HG03139 (cell line): ENCODE measurements at regions not wholly inside any gene's neighbourhood (a gene's known extent, or its start where the extent isn't known, plus 50 kb on each side); places are given as distances from the start of the nearest gene placed in this dataset.
"Not testable (repeated sequence)": the region's sequence is repeated elsewhere in the genome, so short reads cannot be mapped to it uniquely, and the experiment has no call there.

Source experiments
- ATAC-seq: cut with Tn5 transposase; IDR thresholded peaks from one replicate; pipeline ENCODE4 v1.9.1; 2021; ENCODE audit not compliant: unreplicated experiment

DNA sequence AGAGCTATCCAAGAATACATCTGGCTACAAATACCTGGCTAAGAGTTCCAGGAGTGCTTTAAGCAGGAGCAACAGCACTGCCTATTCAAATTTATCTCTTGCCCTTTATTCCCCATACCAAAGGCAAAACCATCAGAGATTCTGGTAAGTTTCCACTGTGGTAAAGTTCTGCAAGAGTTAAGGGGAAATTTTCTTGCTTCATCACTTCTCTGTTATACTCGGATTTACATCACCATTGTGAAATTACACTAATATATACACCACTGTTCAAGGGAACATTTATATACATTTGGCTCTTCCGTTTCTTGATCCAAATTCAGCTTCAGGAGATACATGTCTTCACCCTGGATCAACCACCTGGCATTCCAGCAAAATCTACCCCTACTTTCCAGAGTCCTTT is 70.8 kb upstream of the PTPN13 start:
- ATAC-seq: no peak

- ATAC-seq: not testable (repeated sequence)
Observed at GRCh38 chr4:86527713-86528112, 66.4 kb upstream of the PTPN13 start.

DNA sequence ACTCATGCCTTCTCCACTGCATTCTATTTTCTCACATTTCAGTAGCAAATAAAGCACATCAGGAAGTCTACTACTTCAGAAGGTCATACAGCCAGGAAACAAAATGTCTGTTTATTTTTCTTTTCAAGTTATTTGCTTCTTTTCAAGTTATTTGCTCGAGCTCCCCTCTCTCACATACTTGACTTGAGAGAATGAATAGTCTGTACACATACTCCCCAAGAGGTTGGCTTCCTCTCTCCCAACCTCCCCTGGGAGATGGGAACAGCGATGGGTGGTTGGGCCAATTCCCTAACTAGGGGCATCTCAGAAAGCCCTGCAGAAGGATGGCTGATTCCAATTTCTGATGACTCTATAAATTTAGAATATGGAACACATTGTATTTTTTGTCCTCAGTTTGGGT is 64.7 kb upstream of the PTPN13 start:
- no peak for ATAC-seq

DNA sequence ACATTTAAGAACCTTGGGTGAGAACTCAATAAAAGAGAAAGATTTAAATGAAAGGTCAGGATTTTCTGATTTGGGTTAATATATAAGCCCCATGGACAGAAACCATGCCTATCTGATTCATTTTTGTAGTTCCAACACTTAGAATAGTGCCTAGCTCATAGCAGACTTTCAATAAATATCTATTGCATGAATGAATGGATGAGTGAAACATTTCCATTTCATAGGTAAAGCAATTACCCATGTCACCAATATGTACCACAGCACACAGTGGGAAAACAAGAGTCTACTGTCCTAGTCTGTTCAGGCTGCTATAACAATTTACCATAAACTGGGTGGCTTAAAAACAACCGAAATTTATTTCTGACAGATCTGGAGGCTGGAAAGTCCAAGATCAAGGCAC is 63.9 kb upstream of the PTPN13 start:
- no peak for ATAC-seq

DNA sequence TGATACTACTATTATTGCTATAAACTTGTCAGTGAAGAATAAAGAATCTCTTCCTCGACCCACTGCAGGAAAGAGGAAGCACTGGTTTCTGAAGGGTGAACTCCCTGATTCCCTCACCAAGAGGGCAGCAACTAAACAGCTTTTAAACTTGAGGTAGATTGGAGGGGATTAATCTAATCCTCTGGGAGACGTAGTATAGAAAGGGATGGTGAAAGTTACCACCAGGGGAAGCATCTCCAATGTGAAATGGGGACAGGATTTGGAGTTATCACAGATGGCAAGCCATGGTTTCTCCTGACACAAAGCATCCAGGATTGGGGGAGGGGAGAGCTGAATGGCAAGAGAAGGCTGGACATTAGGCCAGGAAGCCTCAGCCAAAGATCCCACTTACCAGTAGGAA is 62.7 kb upstream of the PTPN13 start:
- no peak for ATAC-seq

DNA sequence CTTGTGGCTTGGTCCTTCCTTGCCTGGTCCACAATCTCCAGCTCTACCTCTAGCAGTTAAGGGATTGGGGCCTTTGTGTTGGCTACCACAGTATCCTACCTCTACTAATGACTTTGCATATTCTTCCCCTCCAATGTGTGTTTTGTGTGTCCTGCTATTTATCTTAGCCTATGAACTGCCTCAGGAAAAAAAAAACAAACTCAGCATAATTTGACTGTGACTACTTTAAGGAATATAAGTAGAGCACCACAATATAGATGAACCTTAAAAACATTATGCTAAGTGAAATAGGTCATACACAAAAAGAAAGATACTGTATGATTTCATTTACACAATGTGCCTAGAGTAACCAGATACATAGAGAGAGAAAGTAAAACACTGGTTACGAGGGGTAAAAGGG is 61.3 kb upstream of the PTPN13 start:
- ATAC-seq: no peak

- ATAC-seq: no peak
Observed at GRCh38 chr4:86536151-86536550, 58.0 kb upstream of the PTPN13 start.

DNA sequence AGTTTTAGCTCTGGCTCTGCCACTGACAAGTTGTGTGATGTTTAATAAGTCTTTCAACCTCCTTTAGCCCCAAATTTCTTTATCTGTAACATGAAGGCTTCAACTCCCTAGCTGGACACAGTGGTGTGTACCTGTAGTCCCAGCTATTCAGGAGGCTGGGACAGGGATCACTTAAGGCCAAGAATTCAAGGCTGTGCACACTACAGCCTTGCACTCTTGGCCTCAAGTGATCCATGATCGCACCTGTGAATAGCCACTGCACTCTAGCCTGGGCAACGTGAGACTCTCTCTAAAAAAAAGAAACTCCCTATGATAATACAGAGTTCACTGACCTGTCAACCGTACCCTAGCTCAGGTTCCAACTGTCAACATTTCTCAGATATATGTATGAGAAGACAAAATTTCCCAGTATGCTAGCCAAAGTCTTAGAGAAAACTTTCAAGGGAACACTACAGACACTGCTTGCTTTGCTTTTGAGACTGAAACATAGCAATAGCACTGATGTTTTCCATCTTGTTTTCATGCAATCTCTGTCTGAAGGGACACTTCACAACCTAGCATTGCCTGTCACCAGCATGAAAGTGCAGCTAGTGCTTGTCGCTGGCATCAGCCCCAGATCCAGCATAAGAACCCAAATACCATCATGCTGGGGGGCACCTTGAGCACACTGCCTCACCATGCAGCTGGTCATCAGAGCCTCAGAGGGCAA is 51.6 kb upstream of the PTPN13 start:
- no peak for ATAC-seq

DNA sequence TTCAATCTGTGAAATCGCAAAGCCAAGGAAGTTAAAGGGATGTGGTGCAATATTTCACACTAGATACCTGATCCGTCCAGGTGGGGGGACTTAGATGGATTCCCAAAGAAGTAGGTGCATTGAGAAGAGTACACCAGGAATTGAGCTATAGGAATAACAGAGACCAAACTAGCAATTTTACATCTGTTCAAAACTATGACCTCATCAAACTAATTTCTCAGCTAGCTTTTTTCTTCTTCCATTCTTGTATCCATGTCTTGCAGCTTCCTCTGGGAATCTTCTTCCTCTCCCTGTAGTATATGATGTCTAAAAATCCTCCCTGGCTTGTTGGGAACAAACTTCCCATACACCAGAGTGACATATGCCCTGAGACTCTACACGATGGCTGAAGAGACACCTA is 51.0 kb upstream of the PTPN13 start:
- no peak for ATAC-seq

DNA sequence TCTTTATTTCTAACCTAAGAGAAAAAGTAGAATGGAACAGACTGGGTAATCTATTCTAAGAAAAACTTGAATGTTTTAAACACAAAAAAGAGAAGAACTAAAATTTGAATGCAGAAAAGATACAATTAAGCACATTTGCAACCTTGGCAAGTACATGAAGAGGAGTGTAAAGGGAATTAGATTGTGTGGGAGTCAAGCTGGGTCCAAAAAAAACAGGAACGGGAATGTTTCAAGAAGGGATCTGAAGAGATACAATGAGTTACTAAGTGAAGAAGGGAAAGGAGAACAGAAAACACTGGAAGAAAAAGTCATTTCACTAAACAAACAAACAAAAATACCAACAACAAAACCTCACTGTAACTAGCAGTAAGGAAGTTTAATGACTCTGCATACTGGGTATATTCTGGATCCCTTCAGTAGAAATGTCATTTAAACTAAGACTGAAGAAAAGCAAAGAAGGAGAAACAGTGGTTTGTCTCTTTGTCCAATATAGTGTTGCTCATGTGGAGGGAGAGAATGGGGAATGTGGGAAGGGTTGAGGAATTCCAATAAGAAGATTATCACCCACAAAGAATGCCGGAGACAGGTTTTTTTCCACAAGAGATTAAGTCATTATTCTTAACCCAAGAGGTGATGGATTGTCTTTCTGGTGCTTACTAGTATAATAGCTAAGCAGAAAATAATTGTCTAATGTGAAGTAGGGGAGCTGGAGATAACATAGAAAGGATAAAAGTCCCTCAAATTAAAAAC is 50.4 kb upstream of the PTPN13 start:
- ATAC-seq: no peak

DNA sequence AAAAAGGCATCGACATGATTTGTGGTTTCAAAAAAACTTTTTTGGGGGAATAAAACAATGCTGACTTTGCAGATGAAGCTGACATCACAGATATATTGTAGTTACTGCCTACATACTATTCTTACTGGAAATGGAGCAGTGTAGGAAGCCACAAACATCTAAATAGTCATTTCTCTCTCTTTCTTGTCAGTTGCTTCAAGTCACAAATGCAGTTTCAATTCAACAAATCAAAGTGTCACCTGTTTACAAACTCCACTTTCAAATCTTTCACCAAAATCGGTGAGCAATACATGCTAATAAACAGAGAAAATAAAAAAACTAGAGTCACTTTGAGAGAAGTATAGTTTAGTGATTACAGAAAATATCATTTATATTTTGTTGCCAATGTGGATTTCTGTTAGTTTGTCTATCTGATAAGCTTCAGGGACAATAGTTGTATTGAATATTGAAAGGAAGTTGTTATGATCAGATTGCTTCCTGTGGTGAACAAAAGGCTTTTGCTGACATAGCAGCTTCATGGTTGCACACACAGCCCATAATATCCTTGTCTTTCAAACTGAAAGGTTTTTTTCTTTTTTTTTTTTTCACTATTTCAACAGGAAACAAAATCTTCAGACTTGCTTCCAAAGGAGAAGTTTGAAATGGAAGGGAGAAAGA is 49.7 kb upstream of the PTPN13 start:
- peak; percentile 76 for ATAC-seq
